CD4-positive, alpha-beta T cell treated with Interleukin-12 subunit alpha and Interleukin-12 subunit beta, for 1 hour (primary cell): ENCODE measurements at regions not wholly inside any gene's neighbourhood (a gene's known extent, or its start where the extent isn't known, plus 50 kb on each side); places are given as distances from the start of the nearest gene placed in this dataset.
"Not testable (repeated sequence)": the region's sequence is repeated elsewhere in the genome, so short reads cannot be mapped to it uniquely, and the experiment has no call there.

Source experiments
- DNase-seq: peaks from one replicate; pipeline ENCODE4 v3.0.0-alpha.2; 2020

- not testable (repeated sequence) for DNase-seq
Observed at GRCh38 chr6:14296698-14297097, 179.1 kb downstream of the CD83 start.

DNA sequence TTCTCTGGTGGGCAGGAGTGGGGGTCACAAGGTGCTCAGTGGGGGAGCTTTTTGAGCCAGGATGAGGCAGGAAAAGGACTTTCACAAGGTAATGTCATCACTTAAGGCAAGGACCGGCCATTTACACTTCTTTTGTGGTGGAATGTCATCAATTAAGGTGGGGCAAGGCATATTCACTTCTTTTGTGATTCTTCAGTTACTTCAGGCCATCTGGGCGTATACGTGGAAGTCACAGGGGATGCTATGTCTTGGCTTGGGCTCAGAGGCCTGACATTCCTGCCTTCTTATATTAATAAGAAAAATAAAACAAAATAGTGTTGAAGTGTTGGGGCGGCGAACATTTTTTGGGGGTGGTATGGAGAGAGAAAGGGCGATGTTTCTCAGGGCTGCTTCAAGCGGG is 179.5 kb downstream of the CD83 start:
- DNase-seq: not testable (repeated sequence)

DNA sequence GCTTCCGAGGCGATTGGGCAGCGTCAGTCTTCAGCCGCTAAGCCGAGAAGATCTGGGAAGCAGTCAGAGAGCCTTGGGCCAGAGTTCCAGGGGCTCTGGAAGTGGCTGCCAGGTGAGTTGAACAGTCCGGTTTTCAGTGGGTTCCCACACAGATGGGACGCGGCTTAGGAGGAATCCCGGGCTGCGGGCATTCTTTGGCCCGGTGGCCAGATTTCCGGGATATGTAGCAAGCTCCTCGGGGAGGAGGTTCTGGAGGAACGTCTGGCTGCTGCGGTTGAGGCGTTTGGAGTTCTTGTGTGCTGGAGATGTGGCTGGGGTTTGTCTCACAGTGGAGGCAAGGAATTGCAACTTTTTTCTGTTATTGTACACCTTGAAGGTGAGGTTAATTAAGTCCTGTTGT is 182.6 kb downstream of the CD83 start:
- not testable (repeated sequence) for DNase-seq

- DNase-seq: not testable (repeated sequence)
Observed at GRCh38 chr6:14300721-14301120, 183.1 kb downstream of the CD83 start.

DNA sequence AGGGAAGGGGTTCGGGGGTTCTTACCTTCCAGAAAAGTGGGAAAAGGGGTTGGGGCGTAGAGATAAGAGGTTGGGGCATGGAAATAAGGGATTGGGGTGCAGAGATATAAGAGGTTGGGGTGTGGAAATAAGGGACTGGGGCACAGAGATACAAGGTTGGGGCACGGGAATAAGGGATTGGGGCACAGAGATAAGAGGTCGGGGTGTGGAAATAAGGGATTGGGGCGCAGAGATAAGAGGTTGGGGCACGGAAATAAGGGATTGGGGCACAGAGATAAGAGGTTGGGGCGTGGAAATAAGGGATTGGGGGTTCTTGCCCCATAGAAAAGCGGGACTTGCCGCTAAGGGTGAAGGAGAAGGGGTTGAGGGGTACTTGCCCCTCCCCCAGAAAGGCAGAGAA is 183.9 kb downstream of the CD83 start:
- not testable (repeated sequence) for DNase-seq

DNA sequence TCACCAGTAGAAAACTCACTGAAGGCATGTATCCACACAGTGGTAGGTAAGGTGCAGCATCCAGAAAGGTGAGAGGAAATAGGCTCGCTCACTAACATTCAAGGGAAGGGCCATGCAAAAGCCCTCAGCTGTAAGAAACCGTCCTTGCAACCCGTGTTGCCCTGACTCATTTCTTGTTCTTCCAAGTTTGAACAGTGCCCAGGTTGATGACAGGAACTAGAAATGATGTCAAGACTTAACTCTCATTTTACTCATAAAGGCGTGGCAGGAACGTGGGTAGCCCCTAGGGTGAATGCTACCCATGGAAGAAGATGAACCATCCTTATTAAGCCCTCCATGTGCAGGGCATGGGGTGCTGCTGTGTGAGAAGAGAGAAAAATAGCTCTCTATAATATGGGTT is 187.6 kb downstream of the CD83 start:
- DNase-seq: no peak

DNA sequence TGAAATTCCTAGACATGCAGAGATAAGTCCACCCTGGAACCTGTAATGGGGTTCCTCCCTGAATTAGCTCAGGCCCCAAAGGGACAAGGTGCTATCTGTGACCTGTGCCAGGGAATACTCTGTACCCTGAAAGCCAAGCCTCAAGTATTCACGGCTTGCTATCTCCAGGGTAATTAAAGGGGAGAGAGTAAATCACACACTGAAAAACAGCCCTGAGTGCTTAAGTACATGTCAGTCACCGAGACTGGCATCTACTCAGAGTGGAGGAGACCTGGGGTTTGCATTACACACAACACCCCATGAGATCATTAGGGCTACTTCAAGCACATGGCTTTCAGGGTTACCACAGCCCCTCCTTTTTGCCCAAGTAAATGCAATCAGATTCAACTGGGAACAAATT is 188.1 kb downstream of the CD83 start:
- DNase-seq: no peak

DNA sequence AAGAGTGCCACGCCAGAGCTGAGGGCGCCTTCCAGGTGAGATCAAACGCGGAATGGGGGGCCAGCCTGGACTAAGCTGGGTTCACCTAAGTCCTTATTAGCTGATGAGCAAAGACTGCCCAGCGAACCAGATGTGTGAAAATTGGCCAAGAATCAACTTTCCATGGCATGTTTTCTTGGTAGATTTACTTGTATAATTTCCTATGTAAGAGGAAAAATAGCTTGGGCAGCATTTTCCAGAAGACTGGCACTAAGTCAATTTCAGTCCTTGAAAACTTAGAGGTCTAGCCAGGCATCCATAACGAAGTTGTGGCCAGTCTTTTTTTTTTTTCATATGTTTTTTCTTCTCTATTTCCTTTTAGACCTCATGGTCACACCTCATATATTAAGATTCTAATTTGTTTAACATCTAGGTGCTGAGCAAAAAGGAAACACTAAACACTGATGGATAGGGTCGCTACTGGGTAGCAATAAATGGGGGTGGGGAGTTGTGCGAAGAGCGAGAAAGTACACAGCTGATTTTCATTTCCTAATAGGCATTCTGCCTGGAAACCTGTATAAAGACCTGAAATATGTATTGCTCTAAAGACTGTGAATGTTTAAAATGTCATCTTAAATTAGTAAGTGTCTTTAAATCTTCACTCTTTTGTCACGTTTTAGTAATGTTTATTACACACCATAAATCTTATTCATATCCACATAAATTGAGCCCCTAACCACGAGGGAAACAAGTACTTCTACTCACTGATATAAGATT is 188.8 kb downstream of the CD83 start:
- DNase-seq: no peak

DNA sequence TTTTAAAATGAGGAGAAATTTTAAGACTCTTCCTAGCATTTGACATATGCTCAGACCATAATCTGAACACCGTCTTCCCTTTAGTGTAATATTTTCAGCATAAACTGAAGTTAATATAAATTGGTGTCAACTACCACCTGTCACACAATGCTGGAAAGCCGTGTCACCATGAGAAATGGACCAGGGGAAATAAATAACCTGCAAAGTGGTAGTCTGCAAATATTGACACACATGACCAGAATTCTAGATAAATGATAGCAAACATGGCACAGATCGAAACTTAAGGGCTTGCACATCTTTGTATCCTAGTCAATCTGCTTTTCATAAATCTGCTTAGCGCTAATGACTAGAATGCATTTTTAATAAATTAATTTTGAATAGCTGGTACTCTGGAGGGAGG is 191.9 kb downstream of the CD83 start:
- no peak for DNase-seq

DNA sequence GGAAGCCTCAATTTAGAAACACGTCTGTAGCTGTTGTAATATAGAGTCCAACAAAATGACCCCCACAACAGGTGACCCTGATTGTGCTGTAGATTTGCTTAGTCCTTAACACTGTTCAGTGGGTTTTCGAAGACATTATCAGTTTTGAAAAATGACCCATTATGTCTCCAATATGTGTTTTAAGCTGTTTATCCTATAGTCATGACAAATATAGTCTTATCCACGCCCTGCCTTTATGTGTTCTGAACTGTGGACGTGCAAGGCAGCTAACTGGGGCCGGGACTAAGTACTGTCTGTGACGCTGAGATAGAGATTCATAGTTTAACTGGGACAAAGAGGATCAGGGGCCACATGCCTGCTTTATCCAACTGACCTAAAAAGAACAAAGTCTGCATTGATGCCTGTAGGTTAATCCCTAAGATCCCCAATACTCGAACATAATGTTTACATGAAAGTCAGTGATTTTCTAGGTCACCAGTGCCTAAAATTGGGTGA is 192.4 kb downstream of the CD83 start:
- no peak for DNase-seq

DNA sequence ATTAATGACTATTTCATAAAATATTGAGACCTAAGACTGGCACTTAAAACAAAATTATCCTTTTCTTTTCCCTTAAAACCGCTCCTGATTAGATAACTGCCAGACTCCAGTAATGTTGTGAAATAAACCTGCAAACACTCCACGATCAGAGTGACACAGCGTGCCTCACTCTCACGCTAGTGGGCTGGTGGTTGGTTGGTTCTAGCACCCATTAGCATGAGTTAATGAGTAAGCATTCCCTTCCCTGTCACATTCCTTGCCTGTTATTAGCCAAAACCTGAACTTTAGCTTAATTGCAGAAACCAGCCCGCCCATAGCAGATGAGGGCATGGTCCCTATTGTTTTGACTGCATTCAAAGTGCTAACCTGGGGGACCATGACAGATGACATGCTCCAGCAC is 193.4 kb downstream of the CD83 start:
- DNase-seq: no peak

- no peak for DNase-seq
Observed at GRCh38 chr6:14312587-14312986, 195.0 kb downstream of the CD83 start.

GRCh38 chr6:14313248-14313647 is 195.7 kb downstream of the CD83 start:
- no peak for DNase-seq

GRCh38 chr6:14315353-14315752 is 197.8 kb downstream of the CD83 start:
- no peak for DNase-seq

DNA sequence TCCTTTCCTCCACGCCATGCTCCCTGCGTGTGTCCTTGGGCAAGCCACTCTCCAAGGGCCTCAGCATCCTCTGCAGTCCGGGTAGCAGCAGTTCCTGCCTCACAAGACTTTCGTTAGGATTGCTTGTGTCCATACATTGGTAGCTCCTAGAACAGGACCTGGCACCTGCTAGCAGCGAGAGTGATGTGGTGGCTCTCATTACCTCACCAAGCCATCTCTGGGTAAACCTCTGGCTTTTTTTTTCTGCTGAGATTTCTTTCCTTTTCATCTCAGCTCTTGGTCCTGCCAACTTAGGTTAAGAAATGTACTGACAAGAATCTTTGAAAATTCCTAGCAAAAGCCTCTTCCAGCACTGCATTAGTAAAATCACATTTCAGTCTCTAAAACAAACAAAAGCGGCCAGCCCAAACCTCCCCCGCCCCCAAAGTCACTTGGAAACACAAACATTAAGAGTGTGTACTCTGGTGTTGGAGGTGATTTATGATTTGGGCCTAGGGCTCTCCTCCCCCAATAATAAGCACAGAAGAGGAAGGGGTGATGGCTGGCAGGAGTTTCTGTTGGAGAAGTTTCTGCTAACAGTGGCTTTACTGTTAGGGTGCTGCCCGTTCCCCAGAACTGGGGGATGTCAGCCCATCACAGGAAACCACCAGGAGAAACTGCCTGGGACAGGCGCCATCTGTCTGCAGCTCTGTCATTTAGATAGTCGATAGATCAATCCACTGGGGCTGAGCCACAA is 199.2 kb downstream of the CD83 start:
- peak; percentile 3 for DNase-seq

- DNase-seq: no peak
Observed at GRCh38 chr6:14317387-14317970, 199.9 kb downstream of the CD83 start.

GRCh38 chr6:14320332-14320731 is 202.8 kb downstream of the CD83 start:
- DNase-seq: no peak

DNA sequence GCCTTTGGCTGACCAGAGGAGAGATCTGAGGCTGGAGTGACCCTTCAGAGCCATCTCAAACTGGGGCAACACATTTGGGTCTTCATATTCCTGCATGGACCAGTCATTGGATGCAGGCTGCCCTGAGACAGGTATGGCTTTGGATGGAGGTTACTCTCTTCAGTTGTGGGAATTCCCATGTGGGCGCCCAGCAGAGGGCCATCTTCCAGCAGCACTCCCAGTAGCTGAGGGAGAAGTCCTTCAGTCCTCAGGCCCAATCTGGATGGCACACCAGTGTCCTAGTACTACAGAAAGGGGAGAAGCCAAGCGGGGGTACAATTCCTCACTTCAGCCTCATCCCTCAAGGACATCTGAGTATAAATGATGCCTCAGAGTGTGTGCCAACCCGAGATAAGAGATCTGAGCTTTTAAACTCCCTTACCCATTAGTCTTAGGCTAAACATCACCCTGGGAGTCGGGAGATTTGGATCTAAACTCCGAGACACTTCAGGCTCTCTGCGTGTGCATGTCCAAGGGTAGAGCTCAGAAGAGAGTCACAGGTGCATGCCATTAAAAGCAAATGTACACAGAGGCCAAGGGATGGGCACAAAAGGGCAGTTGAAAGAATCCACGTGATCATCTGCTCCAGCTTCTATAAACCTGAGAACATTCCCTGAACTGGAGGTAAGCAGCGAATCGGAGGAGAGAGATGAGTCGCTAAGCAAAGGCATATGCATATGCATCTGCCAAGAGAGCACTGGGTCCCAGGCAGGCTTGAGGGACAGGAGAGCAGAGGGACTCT is 204.6 kb downstream of the CD83 start:
- DNase-seq: no peak

DNA sequence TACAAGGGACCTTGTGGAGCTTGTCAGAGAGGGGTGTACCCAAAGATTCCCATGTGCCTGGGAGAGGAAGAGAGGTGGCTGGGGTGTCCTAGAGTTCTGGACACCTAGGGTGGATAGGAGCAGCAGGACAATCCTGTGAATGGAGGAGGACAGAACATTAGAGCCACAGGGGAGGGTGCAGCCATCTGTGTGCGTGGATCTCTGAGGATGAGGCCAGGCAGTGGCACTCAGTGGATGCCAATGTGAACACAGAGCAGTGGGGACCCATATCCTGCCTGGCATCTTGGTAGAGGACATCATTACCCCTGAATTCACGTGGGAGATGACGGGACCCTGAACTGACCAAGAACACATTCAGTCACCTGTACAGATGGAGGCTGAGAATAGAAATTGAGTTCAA is 205.3 kb downstream of the CD83 start:
- no peak for DNase-seq

GRCh38 chr6:14326774-14327173 is 209.2 kb downstream of the CD83 start:
- DNase-seq: no peak

GRCh38 chr6:14328163-14328562 is 210.6 kb downstream of the CD83 start:
- no peak for DNase-seq

DNA sequence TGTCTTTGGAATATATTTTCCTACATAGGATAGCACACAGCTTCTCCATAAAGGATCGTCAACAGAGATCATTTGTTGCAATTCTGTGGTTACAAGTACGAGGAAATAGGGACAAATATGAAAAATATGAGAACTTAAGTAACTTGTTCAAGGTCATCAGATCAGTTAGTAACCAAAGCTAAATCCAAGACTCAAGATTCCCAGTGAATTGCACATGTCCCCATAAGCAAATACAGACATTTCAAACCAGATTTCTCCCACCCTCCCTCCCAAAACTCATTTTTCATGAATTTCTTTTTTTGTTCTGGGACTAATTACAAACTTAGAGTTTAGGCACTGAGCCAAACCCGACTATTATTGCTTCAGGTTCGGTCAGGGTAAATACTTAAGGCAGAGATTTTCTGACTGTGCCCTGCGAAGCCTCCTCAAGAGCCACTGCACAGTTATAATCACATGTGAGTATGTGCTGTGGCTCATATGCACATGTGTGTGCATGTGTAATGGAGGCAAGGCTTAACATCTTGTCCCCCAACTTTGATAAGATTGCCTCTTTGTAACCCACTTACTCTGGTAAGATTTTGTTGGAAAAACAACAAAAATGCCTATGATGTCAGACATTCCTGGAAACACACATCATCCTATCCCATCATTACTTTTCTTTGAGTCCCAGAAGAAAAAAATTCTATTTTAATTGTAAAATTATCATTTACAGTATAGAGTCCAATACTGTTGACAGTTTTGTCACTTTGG is 216.2 kb downstream of the CD83 start:
- DNase-seq: no peak
